Breast epithelium (tissue), 4 donors: ENCODE measurements at regions not wholly inside any gene's neighbourhood (a gene's known extent, or its start where the extent isn't known, plus 50 kb on each side); places are given as distances from the start of the nearest gene placed in this dataset.

Experiments used
- DNase-seq, 2 donors: peaks; one replicate each; pipeline ENCODE4 v3.0.0-alpha.2; 2019; ENCODE audit warnings: low spot score in 2 of 2
- H3K27ac ChIP-seq, 2 donors: fragments of 200-600 bp; sonication (generic) in 1 of 2; one replicate each; pipeline ENCODE4 v1.5.1; 2016 to 2019; ENCODE audit warnings: mild to moderate bottlenecking in 1 of 2
- H3K27me3 ChIP-seq, 2 donors: fragments of 200-600 bp; sonication (generic) in 1 of 2; one replicate each; pipeline versions ENCODE4 v1.5.1 to v1.6.0; 2017 to 2019; ENCODE audit warnings: control low read depth in 1 of 2, mild to moderate bottlenecking in 1 of 2
- H3K36me3 ChIP-seq: fragments of 200-600 bp; one replicate; pipeline ENCODE4 v1.5.1; 2019
- H3K4me1 ChIP-seq, 2 donors: fragments of 200-600 bp; sonication (generic); one replicate each; pipeline ENCODE4 v1.5.1; 2016 to 2019; ENCODE audit warnings: control low read depth in 1 of 2
- H3K4me3 ChIP-seq, 3 donors: fragments of 200-600 bp; sonication (generic); 1 replicate in 2 of 3; 2 replicates in 1 of 3; pipeline ENCODE4 v1.5.1; 2016 to 2019; ENCODE audit warnings: mild to moderate bottlenecking in 3 of 3, moderate library complexity in 2 of 3
- H3K9me3 ChIP-seq, 2 donors: fragments of 200-600 bp; sonication (generic) in 1 of 2; one replicate each; pipeline ENCODE4 v1.5.1; 2016 to 2019; ENCODE audit warnings: control low read depth in 1 of 2
- POLR2A ChIP-seq: fragments of 450-650 bp; IDR thresholded peaks from one replicate; pipeline ENCODE4 v1.6.1; 2016; ENCODE audit warnings: antibody characterized with exemption, mild to moderate bottlenecking, moderate library complexity
- POLR2AphosphoS5 ChIP-seq, 3 donors: sonication (generic); formaldehyde crosslinking; IDR thresholded peaks; one replicate each; pipeline ENCODE4 v1.6.1; 2017; ENCODE audit warnings: antibody characterized with exemption in 3 of 3
- intact Hi-C: fragments of 100-400 bp; cut with DNase I; formaldehyde crosslinking; loops from one replicate; pipeline ENCODE4 v1.15.1; 2023; ENCODE audit warnings: low total_unique reads
- TF ChIP-seq, protein P1 (sequence below), 3 donors: fragments of 450-650 bp; IDR thresholded peaks; one replicate each; pipeline ENCODE4 v1.5.1; 2016 to 2017; ENCODE audit warnings: antibody characterized with exemption in 3 of 3, mild to moderate bottlenecking in 3 of 3, moderate library complexity in 3 of 3

- no peak for TF ChIP-seq POLR2A
- TF ChIP-seq, protein P1, sequence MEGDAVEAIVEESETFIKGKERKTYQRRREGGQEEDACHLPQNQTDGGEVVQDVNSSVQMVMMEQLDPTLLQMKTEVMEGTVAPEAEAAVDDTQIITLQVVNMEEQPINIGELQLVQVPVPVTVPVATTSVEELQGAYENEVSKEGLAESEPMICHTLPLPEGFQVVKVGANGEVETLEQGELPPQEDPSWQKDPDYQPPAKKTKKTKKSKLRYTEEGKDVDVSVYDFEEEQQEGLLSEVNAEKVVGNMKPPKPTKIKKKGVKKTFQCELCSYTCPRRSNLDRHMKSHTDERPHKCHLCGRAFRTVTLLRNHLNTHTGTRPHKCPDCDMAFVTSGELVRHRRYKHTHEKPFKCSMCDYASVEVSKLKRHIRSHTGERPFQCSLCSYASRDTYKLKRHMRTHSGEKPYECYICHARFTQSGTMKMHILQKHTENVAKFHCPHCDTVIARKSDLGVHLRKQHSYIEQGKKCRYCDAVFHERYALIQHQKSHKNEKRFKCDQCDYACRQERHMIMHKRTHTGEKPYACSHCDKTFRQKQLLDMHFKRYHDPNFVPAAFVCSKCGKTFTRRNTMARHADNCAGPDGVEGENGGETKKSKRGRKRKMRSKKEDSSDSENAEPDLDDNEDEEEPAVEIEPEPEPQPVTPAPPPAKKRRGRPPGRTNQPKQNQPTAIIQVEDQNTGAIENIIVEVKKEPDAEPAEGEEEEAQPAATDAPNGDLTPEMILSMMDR (IDR thresholded peaks at IDR 0.05), result no peak
These were observed 295.9 kb downstream of the ADGB start for GRCh38 chr6:146894624-146895023.

GRCh38 chr6:146895101-146895771 lies 296.5 kb downstream of the ADGB start:
- Histone ChIP-seq H3K27ac (no peak overlapping the region), H3K9me3 (no peaks in the 10 kb centered on the region), H3K36me3 (no peaks in the 10 kb centered on the region), H3K4me3 (no peak overlapping the region), H3K27me3 (no peaks in the 10 kb centered on the region), H3K4me1 (no peaks in the 10 kb centered on the region)
- TF ChIP-seq POLR2A (no peak), POLR2AphosphoS5 (IDR thresholded peaks at IDR 0.05) (no peak)
- TF ChIP-seq, protein P1 (IDR thresholded peaks at IDR 0.05), result no peak
- no peak for DNase-seq
- intact Hi-C loops, result no loop called here

More at GRCh38 chr6:146894624-146895023, 295.9 kb downstream of the ADGB start:
- Histone ChIP-seq H3K27me3 (no peaks in the 10 kb centered on the region), H3K9me3 (no peaks in the 10 kb centered on the region), H3K4me1 (no peaks in the 10 kb centered on the region), H3K27ac (no peak overlapping the region), H3K36me3 (no peaks in the 10 kb centered on the region), H3K4me3 (no peak overlapping the region)
- DNase-seq, result no peak
- intact Hi-C loops, result no loop called here

DNA sequence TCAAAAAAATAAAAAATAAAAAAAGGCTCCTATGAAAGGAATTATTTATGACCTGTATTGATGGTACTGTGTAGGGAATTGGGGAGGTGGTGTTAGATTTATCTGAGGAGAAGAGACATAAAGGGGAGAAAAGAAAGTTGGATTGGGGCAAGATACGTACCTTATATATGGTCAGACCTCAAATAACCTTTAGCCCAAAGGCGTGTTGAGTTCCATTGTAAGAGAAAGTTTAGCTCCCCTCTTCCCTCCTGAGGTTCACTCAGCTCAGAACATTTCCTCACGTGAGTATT lies 296.9 kb downstream of the ADGB start:
- H3K4me3 ChIP-seq, result no peak overlapping the region
- H3K4me1 ChIP-seq, result no peaks in the 10 kb centered on the region
- H3K27me3 ChIP-seq, result no peaks in the 10 kb centered on the region
- TF ChIP-seq, protein P1 (IDR thresholded peaks at IDR 0.05), result no peak
- no peak for TF ChIP-seq POLR2AphosphoS5 (IDR thresholded peaks at IDR 0.05)
- H3K27ac ChIP-seq, result no peak overlapping the region
- intact Hi-C loops, result no loop called here
- H3K36me3 ChIP-seq, result no peaks in the 10 kb centered on the region
- DNase-seq, result no peak
- H3K9me3 ChIP-seq, result no peaks in the 10 kb centered on the region

DNA sequence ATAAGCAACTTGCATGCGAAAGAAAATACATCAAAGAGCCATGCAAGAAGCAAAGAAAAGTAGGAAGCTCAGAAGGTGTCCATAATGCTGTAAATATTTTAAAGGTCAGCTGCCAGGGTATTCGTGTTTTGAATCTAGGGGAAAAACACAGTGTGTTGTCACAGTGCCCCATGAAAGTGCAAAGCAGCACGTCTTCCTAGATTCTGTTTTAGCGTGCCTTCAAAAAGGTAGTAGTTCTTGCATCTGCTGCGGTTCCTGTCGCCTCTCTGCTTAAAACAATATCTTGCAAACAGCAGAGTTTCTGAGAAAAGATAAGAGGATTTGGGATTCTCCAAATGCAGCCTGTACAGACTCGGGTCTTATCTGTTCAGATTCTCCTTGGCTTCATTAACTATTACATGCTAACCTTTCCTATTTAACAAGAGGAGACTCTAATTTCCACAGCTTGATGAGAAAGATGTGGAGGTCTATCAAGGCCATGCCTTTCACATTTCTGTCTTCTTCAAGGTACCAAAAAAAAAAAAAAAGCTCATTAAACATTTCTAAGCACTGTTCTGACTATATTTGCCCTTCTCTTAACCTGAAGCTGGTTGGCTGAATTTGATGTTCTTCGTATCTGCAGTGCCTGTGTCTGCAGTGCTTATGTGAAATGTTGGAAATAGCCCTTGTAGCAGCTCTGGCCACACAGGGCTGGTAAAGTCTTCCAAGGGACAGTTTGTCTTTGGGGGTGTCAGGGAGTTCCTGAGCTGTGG lies 297.5 kb downstream of the ADGB start:
- H3K9me3 ChIP-seq, result no peaks in the 10 kb centered on the region
- intact Hi-C loops, result no loop called here
- no peaks in the 10 kb centered on the region for H3K27me3 ChIP-seq
- no peaks in the 10 kb centered on the region for H3K4me1 ChIP-seq
- H3K36me3 ChIP-seq, result no peaks in the 10 kb centered on the region
- H3K27ac ChIP-seq, result no peak overlapping the region
- TF ChIP-seq POLR2A (no peak), POLR2AphosphoS5 (IDR thresholded peaks at IDR 0.05) (no peak)
- TF ChIP-seq, protein P1 (IDR thresholded peaks at IDR 0.05), result no peak
- DNase-seq, result no peak
- no peak overlapping the region for H3K4me3 ChIP-seq

GRCh38 chr6:146896960-146897701 lies 298.4 kb downstream of the ADGB start:
- no peaks in the 10 kb centered on the region for H3K36me3 ChIP-seq
- no peaks in the 10 kb centered on the region for H3K4me1 ChIP-seq
- no peaks in the 10 kb centered on the region for H3K27me3 ChIP-seq
- intact Hi-C loops, result no loop called here
- no peak overlapping the region for H3K4me3 ChIP-seq
- no peak for TF ChIP-seq POLR2A
- TF ChIP-seq, protein P1 (IDR thresholded peaks at IDR 0.05), result no peak
- no peak for TF ChIP-seq POLR2AphosphoS5 (IDR thresholded peaks at IDR 0.05)
- H3K9me3 ChIP-seq, result no peaks in the 10 kb centered on the region
- no peak for DNase-seq
- H3K27ac ChIP-seq, result no peak overlapping the region
